ENCODE measurements at regions not wholly inside any gene's neighbourhood (a gene's known extent, or its start where the extent isn't known, plus 50 kb on each side); places are given as distances from the start of the nearest gene placed in this dataset.

- TF ChIP-seq POLR2A (IDR thresholded peaks at IDR 0.05): no peak
- TF ChIP-seq CTCF (IDR thresholded peaks at IDR 0.05): no peak
Measured at GRCh38 chr5:135246605-135246922, 152.5 kb downstream of the MACROH2A1 start.

All from testis (tissue), 2 donors.